ENCODE measurements at regions not wholly inside any gene's neighbourhood (a gene's known extent, or its start where the extent isn't known, plus 50 kb on each side); places are given as distances from the start of the nearest gene placed in this dataset.

GRCh38 chr16:86834451-86835035 is 256.2 kb downstream of the FOXL1 start:
- no peak for TF ChIP-seq HDAC2 (IDR thresholded peaks at IDR 0.05)
- TF ChIP-seq CTCF (IDR thresholded peaks at IDR 0.05) = peak; percentile 1; the same call in 1 of the 3 replicates
- TF ChIP-seq RAD21 (conservative IDR thresholded peaks at IDR 0.05 in 1 of 2, IDR thresholded peaks at IDR 0.05 in 1 of 2) = peak; percentile 21 to 38
- no peak for TF ChIP-seq MAX (IDR thresholded peaks at IDR 0.05)
- no peak; the same call in 2 of the 3 replicates for TF ChIP-seq SMC3 (IDR thresholded peaks at IDR 0.05)
- no peak for TF ChIP-seq POLR2A (IDR thresholded peaks at IDR 0.05; ENCODE audit: low read length)
- TF ChIP-seq MAZ (IDR thresholded peaks at IDR 0.05; ENCODE audit: borderline replicate concordance, low read depth, low read length) = no peak
- no peak for TF ChIP-seq ATOH8 (CRISPR knock-in tag; IDR thresholded peaks at IDR 0.05; ENCODE audit: low read depth)

Data from A549 (cell line).